K562 (cell line): ENCODE measurements at regions not wholly inside any gene's neighbourhood (a gene's known extent, or its start where the extent isn't known, plus 50 kb on each side); places are given as distances from the start of the nearest gene placed in this dataset.
A peak's percentile ranks its signal among the peaks of the same experiment; 100 is the strongest.

Source experiments
- ATAC-seq: fragments of 200-7000 bp; cut with Tn5 transposase; 3 replicates; pipeline ENCODE4 v1.9.1; 2020; ENCODE audit warnings: moderate library complexity
- BruUV-seq: library from RNA; stranded (reverse); fragments of 400-500 nt; replicated peaks from 2 replicates; lab custom pipeline; 2021; lab: Mats Ljungman, UMichigan
- CTCF ChIA-PET: fragments of 300-600 bp; formaldehyde crosslinking; extraction: SDS; loops from one replicate; lab custom pipeline; 2021; ENCODE audit warnings: low intra/inter-chr PET ratio; lab: Yijun Ruan, JAX
- POLR2A ChIA-PET: fragments of 300-600, 350-650 bp; sonication (Branson Sonifier 250); formaldehyde crosslinking; extraction: SDS; loops from one replicate; lab custom pipeline; 2021; ENCODE audit warnings: antibody characterized with exemption, inconsistent platforms; lab: Yijun Ruan, JAX
- DNase-seq, 4 experiments: peaks; one replicate each; pipeline versions ENCODE4 v3.0.0 to v3.0.0-alpha.2; 2011 to 2018; ENCODE audit warnings: low spot score in 3 of 4, mixed read lengths in 3 of 4; ENCODE audit errors: extremely low read depth in 1 of 4
- FAIRE-seq: peaks from 2 replicates; lab custom pipeline; 2011; peaks lifted over from hg19 to GRCh38; lab: Jason Lieb, UNC
- H2AFZ ChIP-seq: 2 replicates; pipeline ENCODE4 v1.6.0; 2011; ENCODE audit warnings: low read depth, low read length, control low read depth, inconsistent platforms
- H3K27ac ChIP-seq: fragments of 200-600 bp; 3 replicates; pipeline ENCODE4 v1.8.0; 2011; ENCODE audit warnings: low read depth, mild to moderate bottlenecking, control low read depth, inconsistent platforms, low read length, moderate library complexity, mixed read lengths; ENCODE audit errors: extremely low read depth
- H3K27me3 ChIP-seq, 2 experiments: fragments of 300-600 bp in 1 of 2; 2 replicates in 1 of 2; 3 replicates in 1 of 2; pipeline versions ENCODE4 v1.6.0 to v1.8.0; 2011; ENCODE audit warnings: inconsistent platforms in 2 of 2, low read length in 2 of 2, mild to moderate bottlenecking in 1 of 2, mixed read lengths in 1 of 2, moderate library complexity in 1 of 2; ENCODE audit not compliant: control insufficient read depth in 2 of 2, insufficient read depth in 2 of 2
- H3K36me3 ChIP-seq: fragments of 300-600 bp; 3 replicates; pipeline ENCODE4 v1.8.0; 2011; ENCODE audit warnings: mild to moderate bottlenecking, low read length, inconsistent platforms; ENCODE audit not compliant: control insufficient read depth, insufficient read depth
- H3K4me1 ChIP-seq, 2 experiments: fragments of 200-600 bp in 1 of 2; replicated peaks in 1 of 2; 2 replicates in 1 of 2; 3 replicates in 1 of 2; pipeline versions ENCODE4 v1.5.1 to v1.8.0; 2011; ENCODE audit warnings: inconsistent platforms in 2 of 2, low read length in 2 of 2, mild to moderate bottlenecking in 1 of 2, mixed read lengths in 1 of 2, moderate library complexity in 1 of 2; ENCODE audit not compliant: control insufficient read depth in 2 of 2, insufficient read depth in 2 of 2
- H3K4me2 ChIP-seq: 2 replicates; pipeline ENCODE4 v1.6.1; 2011; ENCODE audit warnings: low read length, control low read depth, inconsistent platforms, mixed read lengths; ENCODE audit not compliant: insufficient read depth
- H3K4me3 ChIP-seq: fragments of 200-600 bp; sonication (generic), shearing (Covaris generic); 2 replicates; pipeline ENCODE4 v1.5.1; 2016; ENCODE audit warnings: control low read depth, inconsistent platforms
- H3K79me2 ChIP-seq: fragments of 200-600 bp; 3 replicates; pipeline ENCODE4 v1.8.0; 2011; ENCODE audit warnings: low read length, inconsistent platforms; ENCODE audit not compliant: control insufficient read depth, insufficient read depth
- H3K9ac ChIP-seq, 2 experiments: 2 replicates each; pipeline versions ENCODE4 v1.6.0 to v1.6.1; 2011; ENCODE audit warnings: low read depth in 2 of 2, low read length in 2 of 2, control low read depth in 1 of 2, inconsistent platforms in 1 of 2, mild to moderate bottlenecking in 1 of 2, mixed read lengths in 1 of 2; ENCODE audit not compliant: insufficient read depth in 1 of 2
- H3K9me1 ChIP-seq: one replicate; pipeline ENCODE4 v1.6.0; 2011; ENCODE audit warnings: inconsistent platforms, mild to moderate bottlenecking, low read length, moderate library complexity; ENCODE audit not compliant: control insufficient read depth, insufficient read depth
- H3K9me3 ChIP-seq: replicated peaks from 2 replicates; pipeline ENCODE4 v1.5.1; 2011; ENCODE audit warnings: low read depth, low read length, inconsistent platforms; ENCODE audit not compliant: control insufficient read depth, insufficient read depth
- H4K20me1 ChIP-seq: replicated peaks from 2 replicates; pipeline ENCODE4 v1.6.1; 2011; ENCODE audit warnings: low read length, inconsistent platforms, mixed read lengths; ENCODE audit not compliant: control insufficient read depth, insufficient read depth
- BACH1 ChIP-seq: fragments of 200-800 bp; sonication (Bioruptor generic); IDR thresholded peaks from 2 replicates; pipeline ENCODE4 v1.6.1; 2016; ENCODE audit warnings: missing genetic modification characterization, missing compliant biosample characterization
- ETV1 ChIP-seq: fragments of 450-650 bp; conservative IDR thresholded peaks from 2 replicates; pipeline ENCODE4 v1.6.1; 2016; ENCODE audit warnings: missing genetic modification characterization, control low read depth, low read depth, missing compliant biosample characterization
- FOXK2 ChIP-seq, 2 experiments: fragments of 450-650 bp; IDR thresholded peaks in 1 of 2; conservative IDR thresholded peaks in 1 of 2; 2 replicates each; pipeline ENCODE4 v1.6.1; 2016; ENCODE audit warnings: low read depth in 2 of 2, mild to moderate bottlenecking in 1 of 2
- GABPA ChIP-seq: fragments of 200-800 bp; sonication (Bioruptor generic); conservative IDR thresholded peaks from 2 replicates; pipeline ENCODE4 v1.6.1; 2016; ENCODE audit warnings: low read depth, missing genetic modification characterization, missing compliant biosample characterization
- KLF6 ChIP-seq: fragments of 250-450 bp; sonication (Bioruptor Pico); IDR thresholded peaks from 2 replicates; pipeline ENCODE4 v1.4.0; 2020; ENCODE audit warnings: mild to moderate bottlenecking, moderate library complexity, borderline replicate concordance
- MEF2A ChIP-seq: IDR thresholded peaks from 2 replicates; pipeline ENCODE4 v1.6.1; 2011; ENCODE audit warnings: low read depth, mild to moderate bottlenecking, low read length, moderate library complexity; ENCODE audit not compliant: control insufficient read depth
- NR2F6 ChIP-seq: fragments of 450-650 bp; formaldehyde crosslinking; IDR thresholded peaks from 2 replicates; pipeline ENCODE4 v1.4.0; 2020; ENCODE audit warnings: mild to moderate bottlenecking
- ZNF133 ChIP-seq: fragments of 250-450 bp; sonication (Bioruptor Pico); IDR thresholded peaks from 2 replicates; pipeline ENCODE4 v1.4.0; 2020; ENCODE audit warnings: mild to moderate bottlenecking
- ZNF766 ChIP-seq: fragments of 200-800 bp; sonication (Bioruptor generic); conservative IDR thresholded peaks from 2 replicates; pipeline ENCODE4 v1.6.1; 2016; ENCODE audit warnings: missing genetic modification characterization, missing compliant biosample characterization
- WGBS: fragments of 100-300 bp; shearing (Covaris generic); methylation state at CpG from one replicate; pipeline ENCODE4 v1.1.6; 2016; ENCODE audit warnings: low coverage, mixed read lengths; ENCODE audit not compliant: insufficient coverage; ENCODE audit errors: missing lambda C conversion rate; 5-methylcytosine and 5-hydroxymethylcytosine counted together
- in situ Hi-C: fragments of 300-500 bp; cut with MboI; formaldehyde crosslinking; loops from 4 replicates; pipeline ENCODE4 v1.15.0; 2018; ENCODE audit warnings: inconsistent platforms, mixed read lengths
- intact Hi-C: fragments of 100-400 bp; cut with micrococcal nuclease; formaldehyde crosslinking; loops from 2 replicates; pipeline ENCODE4 v1.14.2; 2022
- TF ChIP-seq, protein P1 (sequence below): fragments of 250-450 bp; sonication (Bioruptor Pico); IDR thresholded peaks from 2 replicates; pipeline ENCODE4 v1.8.0; 2022; ENCODE audit warnings: moderate library complexity, mild to moderate bottlenecking, inconsistent platforms
- TF ChIP-seq, protein P2 (sequence below): fragments of 450-650 bp; conservative IDR thresholded peaks from 2 replicates; pipeline ENCODE4 v1.6.1; 2016; ENCODE audit warnings: missing genetic modification characterization, low read depth, mild to moderate bottlenecking, control low read depth, missing compliant biosample characterization
- TF ChIP-seq, protein P3 (sequence below): fragments of 450-650 bp; formaldehyde crosslinking; IDR thresholded peaks from 2 replicates; pipeline ENCODE4 v1.4.0; 2020; ENCODE audit warnings: mild to moderate bottlenecking, moderate library complexity
- TF ChIP-seq, protein P4 (sequence below): sonication (generic); formaldehyde crosslinking; IDR thresholded peaks from 2 replicates; pipeline ENCODE4 v1.8.1; 2023; ENCODE audit warnings: mild to moderate bottlenecking, missing genetic modification reagents
- TF ChIP-seq, protein P5 (sequence below): fragments of 450-650 bp; conservative IDR thresholded peaks from 2 replicates; pipeline ENCODE4 v1.6.1; 2016; ENCODE audit warnings: missing genetic modification characterization, low read depth, mild to moderate bottlenecking, missing compliant biosample characterization, moderate library complexity

DNA sequence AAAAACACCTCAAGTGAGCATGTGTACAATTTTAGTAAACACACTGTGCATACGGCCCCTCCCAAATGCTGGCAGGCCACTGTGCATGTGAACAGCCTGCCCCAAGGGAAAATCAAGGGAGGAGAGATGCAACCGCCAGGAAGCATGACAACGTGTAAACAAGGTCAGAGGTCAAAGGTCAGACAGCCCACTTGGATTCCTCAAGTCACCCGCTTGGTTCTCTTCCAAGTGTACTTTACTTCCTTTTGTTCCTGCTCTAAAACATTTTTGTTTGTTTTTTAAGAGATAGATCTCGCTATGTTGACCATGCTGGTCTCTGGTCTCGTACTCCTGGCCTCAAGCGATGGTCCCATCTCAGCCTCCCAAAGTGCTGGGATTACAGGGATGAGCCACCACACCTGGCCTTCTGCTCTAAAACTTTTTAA, 126.7 kb upstream of the SHB start:
- Histone ChIP-seq H3K27me3 (peaks cover 0 to 27% of the 10 kb centered on the region in 2 experiments; a peak in 2 of 5 replicates), H2AFZ (no peak overlapping the region), H4K20me1 (no peaks in the 10 kb centered on the region), H3K4me3 (no peak overlapping the region), H3K4me1 (no peaks in the 10 kb centered on the region; a peak in 2 of 5 replicates), H3K4me2 (no peak overlapping the region), H3K79me2 (no peaks in the 10 kb centered on the region), H3K36me3 (no peaks in the 10 kb centered on the region), H3K27ac (no peak overlapping the region), H3K9ac (no peak overlapping the region), H3K9me1 (no peaks in the 10 kb centered on the region), H3K9me3 (no peaks in the 10 kb centered on the region)
- intact Hi-C loops (no loop called here), in situ Hi-C loops (no loop called here)
- DNase-seq (peak in 1 of 4 experiments; percentile 33), ATAC-seq (peak; percentile 42; the same call in 2 of the 3 replicates), FAIRE-seq (peak; percentile 59)
- no TSS peak for BruUV-seq
- CTCF ChIA-PET = no interaction called here
- POLR2A ChIA-PET = no interaction called here
- 25% methylated on average over 7 of the region's 7 CpGs for WGBS
- TF ChIP-seq, protein P1, sequence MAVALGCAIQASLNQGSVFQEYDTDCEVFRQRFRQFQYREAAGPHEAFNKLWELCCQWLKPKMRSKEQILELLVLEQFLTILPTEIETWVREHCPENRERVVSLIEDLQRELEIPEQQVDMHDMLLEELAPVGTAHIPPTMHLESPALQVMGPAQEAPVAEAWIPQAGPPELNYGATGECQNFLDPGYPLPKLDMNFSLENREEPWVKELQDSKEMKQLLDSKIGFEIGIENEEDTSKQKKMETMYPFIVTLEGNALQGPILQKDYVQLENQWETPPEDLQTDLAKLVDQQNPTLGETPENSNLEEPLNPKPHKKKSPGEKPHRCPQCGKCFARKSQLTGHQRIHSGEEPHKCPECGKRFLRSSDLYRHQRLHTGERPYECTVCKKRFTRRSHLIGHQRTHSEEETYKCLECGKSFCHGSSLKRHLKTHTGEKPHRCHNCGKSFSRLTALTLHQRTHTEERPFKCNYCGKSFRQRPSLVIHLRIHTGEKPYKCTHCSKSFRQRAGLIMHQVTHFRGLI (CRISPR knock-in tag) = peak; percentile 56; the same call in 1 of the 2 replicates
- TF ChIP-seq NR2F6 (CRISPR knock-in tag) (peak; percentile 58; the same call in 1 of the 2 replicates), ZNF133 (CRISPR knock-in tag) (0 out of 2 replicates have a peak, but pooled peaks have one; percentile 47), MEF2A (no peak), BACH1 (tag) (0 out of 2 replicates have a peak, but pooled peaks have one; percentile 24), ETV1 (peak; percentile 58; the same call in 1 of the 2 replicates), FOXK2 (conservative IDR thresholded peaks at IDR 0.05 in 1 of 2, IDR thresholded peaks at IDR 0.05 in 1 of 2; ENCODE audit: low read depth in 2 of 2) (peak; percentile 72 to 75; a peak in 3 of 4 replicates), ZNF766 (CRISPR knock-in tag) (peak; percentile 34; the same call in 1 of the 2 replicates), KLF6 (CRISPR knock-in tag) (0 out of 2 replicates have a peak, but pooled peaks have one; percentile 28), GABPA (tag) (peak; percentile 30; the same call in 1 of the 2 replicates)
- TF ChIP-seq, protein P2, sequence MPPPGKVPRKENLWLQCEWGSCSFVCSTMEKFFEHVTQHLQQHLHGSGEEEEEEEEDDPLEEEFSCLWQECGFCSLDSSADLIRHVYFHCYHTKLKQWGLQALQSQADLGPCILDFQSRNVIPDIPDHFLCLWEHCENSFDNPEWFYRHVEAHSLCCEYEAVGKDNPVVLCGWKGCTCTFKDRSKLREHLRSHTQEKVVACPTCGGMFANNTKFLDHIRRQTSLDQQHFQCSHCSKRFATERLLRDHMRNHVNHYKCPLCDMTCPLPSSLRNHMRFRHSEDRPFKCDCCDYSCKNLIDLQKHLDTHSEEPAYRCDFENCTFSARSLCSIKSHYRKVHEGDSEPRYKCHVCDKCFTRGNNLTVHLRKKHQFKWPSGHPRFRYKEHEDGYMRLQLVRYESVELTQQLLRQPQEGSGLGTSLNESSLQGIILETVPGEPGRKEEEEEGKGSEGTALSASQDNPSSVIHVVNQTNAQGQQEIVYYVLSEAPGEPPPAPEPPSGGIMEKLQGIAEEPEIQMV (tag) = 0 out of 2 replicates have a peak, but pooled peaks have one; percentile 54
- TF ChIP-seq, protein P3, sequence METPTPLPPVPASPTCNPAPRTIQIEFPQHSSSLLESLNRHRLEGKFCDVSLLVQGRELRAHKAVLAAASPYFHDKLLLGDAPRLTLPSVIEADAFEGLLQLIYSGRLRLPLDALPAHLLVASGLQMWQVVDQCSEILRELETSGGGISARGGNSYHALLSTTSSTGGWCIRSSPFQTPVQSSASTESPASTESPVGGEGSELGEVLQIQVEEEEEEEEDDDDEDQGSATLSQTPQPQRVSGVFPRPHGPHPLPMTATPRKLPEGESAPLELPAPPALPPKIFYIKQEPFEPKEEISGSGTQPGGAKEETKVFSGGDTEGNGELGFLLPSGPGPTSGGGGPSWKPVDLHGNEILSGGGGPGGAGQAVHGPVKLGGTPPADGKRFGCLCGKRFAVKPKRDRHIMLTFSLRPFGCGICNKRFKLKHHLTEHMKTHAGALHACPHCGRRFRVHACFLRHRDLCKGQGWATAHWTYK = 0 out of 2 replicates have a peak, but pooled peaks have one; percentile 26
- TF ChIP-seq, protein P4, sequence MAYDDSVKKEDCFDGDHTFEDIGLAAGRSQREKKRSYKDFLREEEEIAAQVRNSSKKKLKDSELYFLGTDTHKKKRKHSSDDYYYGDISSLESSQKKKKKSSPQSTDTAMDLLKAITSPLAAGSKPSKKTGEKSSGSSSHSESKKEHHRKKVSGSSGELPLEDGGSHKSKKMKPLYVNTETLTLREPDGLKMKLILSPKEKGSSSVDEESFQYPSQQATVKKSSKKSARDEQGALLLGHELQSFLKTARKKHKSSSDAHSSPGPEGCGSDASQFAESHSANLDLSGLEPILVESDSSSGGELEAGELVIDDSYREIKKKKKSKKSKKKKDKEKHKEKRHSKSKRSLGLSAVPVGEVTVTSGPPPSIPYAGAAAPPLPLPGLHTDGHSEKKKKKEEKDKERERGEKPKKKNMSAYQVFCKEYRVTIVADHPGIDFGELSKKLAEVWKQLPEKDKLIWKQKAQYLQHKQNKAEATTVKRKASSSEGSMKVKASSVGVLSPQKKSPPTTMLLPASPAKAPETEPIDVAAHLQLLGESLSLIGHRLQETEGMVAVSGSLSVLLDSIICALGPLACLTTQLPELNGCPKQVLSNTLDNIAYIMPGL (CRISPR knock-in tag) = no peak
- TF ChIP-seq, protein P5, sequence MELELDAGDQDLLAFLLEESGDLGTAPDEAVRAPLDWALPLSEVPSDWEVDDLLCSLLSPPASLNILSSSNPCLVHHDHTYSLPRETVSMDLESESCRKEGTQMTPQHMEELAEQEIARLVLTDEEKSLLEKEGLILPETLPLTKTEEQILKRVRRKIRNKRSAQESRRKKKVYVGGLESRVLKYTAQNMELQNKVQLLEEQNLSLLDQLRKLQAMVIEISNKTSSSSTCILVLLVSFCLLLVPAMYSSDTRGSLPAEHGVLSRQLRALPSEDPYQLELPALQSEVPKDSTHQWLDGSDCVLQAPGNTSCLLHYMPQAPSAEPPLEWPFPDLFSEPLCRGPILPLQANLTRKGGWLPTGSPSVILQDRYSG (tag) = peak; percentile 75; the same call in 1 of the 2 replicates
